SK-N-SH (cell line): ENCODE measurements at regions not wholly inside any gene's neighbourhood (a gene's known extent, or its start where the extent isn't known, plus 50 kb on each side); places are given as distances from the start of the nearest gene placed in this dataset.

Source experiments
- CTCF ChIA-PET: fragments of 300-600, 350-600 bp; formaldehyde crosslinking; extraction: SDS; loops from one replicate; lab custom pipeline; 2021; lab: Yijun Ruan, JAX
- POLR2A ChIA-PET: fragments of 350-600 bp; sonication (Branson Sonifier 250); formaldehyde crosslinking; extraction: SDS; loops from one replicate; lab custom pipeline; 2020; ENCODE audit warnings: antibody characterized with exemption, inconsistent platforms; lab: Yijun Ruan, JAX
- DNase-seq: peaks from one replicate; pipeline ENCODE4 v3.0.0; 2012
- H2AFZ ChIP-seq: fragments of 200-600 bp; sonication (generic); 2 replicates; pipeline ENCODE4 v1.8.1; 2016; ENCODE audit warnings: antibody characterized with exemption, mild to moderate bottlenecking, low read depth
- H3F3A ChIP-seq: fragments of 200-600 bp; sonication (generic); replicated peaks from 2 replicates; pipeline ENCODE3; 2016; ENCODE audit warnings: antibody characterized with exemption, mild to moderate bottlenecking; ENCODE audit not compliant: insufficient read depth
- H3K27ac ChIP-seq, 2 experiments: fragments of 200-500 bp in 1 of 2; fragments of 200-600 bp in 1 of 2; sonication (Bioruptor generic) in 1 of 2; sonication (generic), shearing (Covaris generic) in 1 of 2; 2 replicates each; pipeline versions ENCODE4 v1.5.1 to v1.6.1; 2014 to 2016; ENCODE audit warnings: low read depth in 2 of 2, inconsistent platforms in 1 of 2, low read length in 1 of 2, mild to moderate bottlenecking in 1 of 2, mixed read lengths in 1 of 2
- H3K27me3 ChIP-seq: fragments of 200-600 bp; sonication (generic), shearing (Covaris generic); 2 replicates; pipeline ENCODE4 v1.6.1; 2016; ENCODE audit warnings: mixed run types; ENCODE audit not compliant: insufficient read depth
- H3K36me3 ChIP-seq, 2 experiments: fragments of 200-500 bp in 1 of 2; fragments of 200-600 bp in 1 of 2; sonication (Bioruptor generic) in 1 of 2; sonication (generic) in 1 of 2; replicated peaks in 1 of 2; 2 replicates each; pipeline versions ENCODE3 to v1.5.1; 2014 to 2016; ENCODE audit warnings: low read length in 1 of 2, mild to moderate bottlenecking in 1 of 2; ENCODE audit not compliant: insufficient read depth in 2 of 2, control insufficient read depth in 1 of 2
- H3K4me1 ChIP-seq, 2 experiments: fragments of 200-500 bp in 1 of 2; fragments of 200-600 bp in 1 of 2; sonication (Bioruptor generic) in 1 of 2; sonication (generic), shearing (Covaris generic) in 1 of 2; 2 replicates each; pipeline versions ENCODE4 v1.5.1 to v1.6.1; 2014 to 2016; ENCODE audit warnings: low read depth in 1 of 2, low read length in 1 of 2, mixed run types in 1 of 2; ENCODE audit not compliant: insufficient read depth in 2 of 2, control insufficient read depth in 1 of 2
- H3K4me2 ChIP-seq: fragments of 200-600 bp; sonication (generic), shearing (Covaris generic); 2 replicates; pipeline ENCODE4 v1.6.1; 2017; ENCODE audit warnings: mixed run types
- H3K4me3 ChIP-seq, 2 experiments: fragments of 200-500 bp in 1 of 2; fragments of 200-600 bp in 1 of 2; sonication (Bioruptor generic) in 1 of 2; sonication (generic), shearing (Covaris generic) in 1 of 2; 2 replicates each; pipeline versions ENCODE4 v1.5.1 to v1.8.1; 2014 to 2016; ENCODE audit warnings: low read depth in 2 of 2, inconsistent platforms in 1 of 2, low read length in 1 of 2, mild to moderate bottlenecking in 1 of 2, mixed read lengths in 1 of 2, moderate library complexity in 1 of 2
- H3K79me2 ChIP-seq: fragments of 200-600 bp; sonication (generic); 2 replicates; pipeline ENCODE4 v1.8.1; 2017; ENCODE audit warnings: mild to moderate bottlenecking; ENCODE audit not compliant: insufficient read depth
- H3K9ac ChIP-seq: fragments of 200-600 bp; sonication (generic); 2 replicates; pipeline ENCODE4 v1.6.1; 2017; ENCODE audit warnings: mixed run types
- H3K9me2 ChIP-seq: fragments of 200-600 bp; sonication (generic); 2 replicates; pipeline ENCODE4 v1.6.1; 2017; ENCODE audit warnings: mixed run types
- H3K9me3 ChIP-seq: fragments of 200-600 bp; sonication (generic); 2 replicates; pipeline ENCODE4 v1.6.1; 2017; ENCODE audit warnings: mixed run types, mild to moderate bottlenecking, moderate library complexity
- H4K20me1 ChIP-seq: fragments of 200-600 bp; sonication (generic); 2 replicates; pipeline ENCODE4 v1.6.1; 2017; ENCODE audit warnings: mild to moderate bottlenecking, mixed run types; ENCODE audit not compliant: insufficient read depth
- GABPA ChIP-seq: IDR thresholded peaks from 2 replicates; pipeline ENCODE4 v1.4.0; 2012; ENCODE audit warnings: low read depth, mild to moderate bottlenecking
- MEF2A ChIP-seq: IDR thresholded peaks from 2 replicates; pipeline ENCODE4 v1.4.0; 2012; ENCODE audit warnings: low read depth, borderline replicate concordance
- NFIC ChIP-seq: IDR thresholded peaks from 2 replicates; pipeline ENCODE4 v1.4.0; 2012; ENCODE audit warnings: borderline replicate concordance
- NRF1 ChIP-seq: IDR thresholded peaks from 2 replicates; pipeline ENCODE4 v1.6.1; 2012; ENCODE audit warnings: low read depth, mild to moderate bottlenecking, low read length
- POLR2AphosphoS5 ChIP-seq: IDR thresholded peaks from 2 replicates; pipeline ENCODE4 v1.6.1; 2012; ENCODE audit warnings: low read depth, low read length
- RAD21 ChIP-seq: IDR thresholded peaks from 2 replicates; pipeline ENCODE4 v1.6.1; 2012; ENCODE audit warnings: mild to moderate bottlenecking, low read length
- RCOR1 ChIP-seq: fragments of 150-350 bp; IDR thresholded peaks from 2 replicates; pipeline ENCODE4 v1.6.1; 2017; ENCODE audit warnings: antibody characterized with exemption, low read length
- RFX5 ChIP-seq: IDR thresholded peaks from 2 replicates; pipeline ENCODE4 v1.6.1; 2012; ENCODE audit warnings: mild to moderate bottlenecking, improper control_type of control experiment, low read length
- SIN3A ChIP-seq: IDR thresholded peaks from 2 replicates; pipeline ENCODE4 v1.6.1; 2012; ENCODE audit warnings: low read depth, mild to moderate bottlenecking, low read length, moderate library complexity, borderline replicate concordance
- TAF1 ChIP-seq: IDR thresholded peaks from 2 replicates; pipeline ENCODE4 v1.6.1; 2012; ENCODE audit warnings: low read depth, mild to moderate bottlenecking, low read length, moderate library complexity, borderline replicate concordance
- TCF12 ChIP-seq: IDR thresholded peaks from 2 replicates; pipeline ENCODE4 v1.4.0; 2012
- WGBS: methylation state at CpG from one replicate; pipeline ENCODE4 v1.1.6; 2017; ENCODE audit warnings: low lambda C conversion rate; 5-methylcytosine and 5-hydroxymethylcytosine counted together
- TF ChIP-seq, protein P1 (sequence below): IDR thresholded peaks from 2 replicates; pipeline ENCODE4 v1.6.1; 2012; ENCODE audit warnings: mild to moderate bottlenecking, low read depth, low read length, moderate library complexity
- TF ChIP-seq, protein P2 (sequence below): IDR thresholded peaks from 2 replicates; pipeline ENCODE4 v1.4.0; 2012; ENCODE audit warnings: low read depth, borderline replicate concordance
- TF ChIP-seq, protein P3 (sequence below): IDR thresholded peaks from 2 replicates; pipeline ENCODE4; 2012
- TF ChIP-seq, protein P4 (sequence below): fragments of 200-600 bp; sonication (generic); IDR thresholded peaks from 2 replicates; pipeline ENCODE4 v1.6.1; 2017; ENCODE audit warnings: antibody characterized with exemption, mild to moderate bottlenecking, moderate library complexity
- TF ChIP-seq, protein P5 (sequence below): fragments of 150-350 bp; IDR thresholded peaks from 2 replicates; pipeline ENCODE4 v1.6.1; 2017; ENCODE audit warnings: antibody characterized with exemption, low read length, low read depth, borderline replicate concordance

DNA sequence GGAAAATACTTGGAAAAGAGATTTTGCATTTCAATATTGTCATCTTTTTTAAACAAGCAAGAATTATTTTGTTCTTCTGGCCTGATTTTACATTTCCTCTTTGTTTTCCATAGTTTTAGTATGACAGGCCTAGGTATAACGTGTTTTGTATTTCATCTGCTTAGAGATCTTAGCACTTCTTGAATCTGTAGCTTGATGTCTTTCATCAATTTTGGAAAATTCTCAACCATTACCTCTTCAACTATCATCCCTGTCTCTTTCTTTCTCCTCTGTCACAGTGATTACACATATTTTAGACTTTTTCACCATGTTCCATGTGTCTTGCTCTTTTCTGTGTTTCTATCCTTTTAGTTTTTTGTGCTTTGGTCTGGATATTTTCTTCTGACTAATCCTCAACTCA is 67.2 kb upstream of the PHACTR1 start:
- no peaks in the 10 kb centered on the region for H3K4me1 ChIP-seq
- DNase-seq: no peak
- no peaks in the 10 kb centered on the region for H3F3A ChIP-seq
- no peaks in the 10 kb centered on the region for H3K9me3 ChIP-seq
- H3K36me3 ChIP-seq: no peaks in the 10 kb centered on the region
- CTCF ChIA-PET: interaction anchor here (4.0 kb wide), 1 partner anchor 12 kb away, joined by 22 read pairs; no protein-coding TSS in a partner anchor
- WGBS: 25% methylated on average over 1 of the region's 1 CpG
- H3K79me2 ChIP-seq: no peaks in the 10 kb centered on the region
- H3K9ac ChIP-seq: no peak overlapping the region
- POLR2A ChIA-PET: no interaction called here
- TF ChIP-seq SIN3A (no peak), RFX5 (no peak), RCOR1 (no peak), TAF1 (no peak), NRF1 (no peak), GABPA (no peak), POLR2AphosphoS5 (no peak), NFIC (no peak), RAD21 (no peak), MEF2A (no peak), TCF12 (no peak)
- TF ChIP-seq, protein P1, sequence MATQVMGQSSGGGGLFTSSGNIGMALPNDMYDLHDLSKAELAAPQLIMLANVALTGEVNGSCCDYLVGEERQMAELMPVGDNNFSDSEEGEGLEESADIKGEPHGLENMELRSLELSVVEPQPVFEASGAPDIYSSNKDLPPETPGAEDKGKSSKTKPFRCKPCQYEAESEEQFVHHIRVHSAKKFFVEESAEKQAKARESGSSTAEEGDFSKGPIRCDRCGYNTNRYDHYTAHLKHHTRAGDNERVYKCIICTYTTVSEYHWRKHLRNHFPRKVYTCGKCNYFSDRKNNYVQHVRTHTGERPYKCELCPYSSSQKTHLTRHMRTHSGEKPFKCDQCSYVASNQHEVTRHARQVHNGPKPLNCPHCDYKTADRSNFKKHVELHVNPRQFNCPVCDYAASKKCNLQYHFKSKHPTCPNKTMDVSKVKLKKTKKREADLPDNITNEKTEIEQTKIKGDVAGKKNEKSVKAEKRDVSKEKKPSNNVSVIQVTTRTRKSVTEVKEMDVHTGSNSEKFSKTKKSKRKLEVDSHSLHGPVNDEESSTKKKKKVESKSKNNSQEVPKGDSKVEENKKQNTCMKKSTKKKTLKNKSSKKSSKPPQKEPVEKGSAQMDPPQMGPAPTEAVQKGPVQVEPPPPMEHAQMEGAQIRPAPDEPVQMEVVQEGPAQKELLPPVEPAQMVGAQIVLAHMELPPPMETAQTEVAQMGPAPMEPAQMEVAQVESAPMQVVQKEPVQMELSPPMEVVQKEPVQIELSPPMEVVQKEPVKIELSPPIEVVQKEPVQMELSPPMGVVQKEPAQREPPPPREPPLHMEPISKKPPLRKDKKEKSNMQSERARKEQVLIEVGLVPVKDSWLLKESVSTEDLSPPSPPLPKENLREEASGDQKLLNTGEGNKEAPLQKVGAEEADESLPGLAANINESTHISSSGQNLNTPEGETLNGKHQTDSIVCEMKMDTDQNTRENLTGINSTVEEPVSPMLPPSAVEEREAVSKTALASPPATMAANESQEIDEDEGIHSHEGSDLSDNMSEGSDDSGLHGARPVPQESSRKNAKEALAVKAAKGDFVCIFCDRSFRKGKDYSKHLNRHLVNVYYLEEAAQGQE: no peak
- TF ChIP-seq, protein P2, sequence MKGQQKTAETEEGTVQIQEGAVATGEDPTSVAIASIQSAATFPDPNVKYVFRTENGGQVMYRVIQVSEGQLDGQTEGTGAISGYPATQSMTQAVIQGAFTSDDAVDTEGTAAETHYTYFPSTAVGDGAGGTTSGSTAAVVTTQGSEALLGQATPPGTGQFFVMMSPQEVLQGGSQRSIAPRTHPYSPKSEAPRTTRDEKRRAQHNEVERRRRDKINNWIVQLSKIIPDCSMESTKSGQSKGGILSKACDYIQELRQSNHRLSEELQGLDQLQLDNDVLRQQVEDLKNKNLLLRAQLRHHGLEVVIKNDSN: no peak
- TF ChIP-seq, protein P3, sequence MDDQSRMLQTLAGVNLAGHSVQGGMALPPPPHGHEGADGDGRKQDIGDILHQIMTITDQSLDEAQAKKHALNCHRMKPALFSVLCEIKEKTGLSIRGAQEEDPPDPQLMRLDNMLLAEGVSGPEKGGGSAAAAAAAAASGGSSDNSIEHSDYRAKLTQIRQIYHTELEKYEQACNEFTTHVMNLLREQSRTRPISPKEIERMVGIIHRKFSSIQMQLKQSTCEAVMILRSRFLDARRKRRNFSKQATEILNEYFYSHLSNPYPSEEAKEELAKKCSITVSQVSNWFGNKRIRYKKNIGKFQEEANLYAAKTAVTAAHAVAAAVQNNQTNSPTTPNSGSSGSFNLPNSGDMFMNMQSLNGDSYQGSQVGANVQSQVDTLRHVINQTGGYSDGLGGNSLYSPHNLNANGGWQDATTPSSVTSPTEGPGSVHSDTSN: no peak
- TF ChIP-seq, protein P4, sequence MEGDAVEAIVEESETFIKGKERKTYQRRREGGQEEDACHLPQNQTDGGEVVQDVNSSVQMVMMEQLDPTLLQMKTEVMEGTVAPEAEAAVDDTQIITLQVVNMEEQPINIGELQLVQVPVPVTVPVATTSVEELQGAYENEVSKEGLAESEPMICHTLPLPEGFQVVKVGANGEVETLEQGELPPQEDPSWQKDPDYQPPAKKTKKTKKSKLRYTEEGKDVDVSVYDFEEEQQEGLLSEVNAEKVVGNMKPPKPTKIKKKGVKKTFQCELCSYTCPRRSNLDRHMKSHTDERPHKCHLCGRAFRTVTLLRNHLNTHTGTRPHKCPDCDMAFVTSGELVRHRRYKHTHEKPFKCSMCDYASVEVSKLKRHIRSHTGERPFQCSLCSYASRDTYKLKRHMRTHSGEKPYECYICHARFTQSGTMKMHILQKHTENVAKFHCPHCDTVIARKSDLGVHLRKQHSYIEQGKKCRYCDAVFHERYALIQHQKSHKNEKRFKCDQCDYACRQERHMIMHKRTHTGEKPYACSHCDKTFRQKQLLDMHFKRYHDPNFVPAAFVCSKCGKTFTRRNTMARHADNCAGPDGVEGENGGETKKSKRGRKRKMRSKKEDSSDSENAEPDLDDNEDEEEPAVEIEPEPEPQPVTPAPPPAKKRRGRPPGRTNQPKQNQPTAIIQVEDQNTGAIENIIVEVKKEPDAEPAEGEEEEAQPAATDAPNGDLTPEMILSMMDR: no peak
- TF ChIP-seq, protein P5, sequence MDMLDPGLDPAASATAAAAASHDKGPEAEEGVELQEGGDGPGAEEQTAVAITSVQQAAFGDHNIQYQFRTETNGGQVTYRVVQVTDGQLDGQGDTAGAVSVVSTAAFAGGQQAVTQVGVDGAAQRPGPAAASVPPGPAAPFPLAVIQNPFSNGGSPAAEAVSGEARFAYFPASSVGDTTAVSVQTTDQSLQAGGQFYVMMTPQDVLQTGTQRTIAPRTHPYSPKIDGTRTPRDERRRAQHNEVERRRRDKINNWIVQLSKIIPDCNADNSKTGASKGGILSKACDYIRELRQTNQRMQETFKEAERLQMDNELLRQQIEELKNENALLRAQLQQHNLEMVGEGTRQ: no peak
- H3K4me2 ChIP-seq: no peak overlapping the region
- no peak overlapping the region for H3K27ac ChIP-seq
- 0 out of 2 replicates have a peak, but pooled peaks cover 3% of the 10 kb centered on the region for H3K9me2 ChIP-seq
- no peaks in the 10 kb centered on the region for H4K20me1 ChIP-seq
- no peak overlapping the region for H3K4me3 ChIP-seq
- H2AFZ ChIP-seq: no peak overlapping the region
- H3K27me3 ChIP-seq: no peaks in the 10 kb centered on the region
